ENCODE measurements at regions not wholly inside any gene's neighbourhood (a gene's known extent, or its start where the extent isn't known, plus 50 kb on each side); places are given as distances from the start of the nearest gene placed in this dataset.

DNA sequence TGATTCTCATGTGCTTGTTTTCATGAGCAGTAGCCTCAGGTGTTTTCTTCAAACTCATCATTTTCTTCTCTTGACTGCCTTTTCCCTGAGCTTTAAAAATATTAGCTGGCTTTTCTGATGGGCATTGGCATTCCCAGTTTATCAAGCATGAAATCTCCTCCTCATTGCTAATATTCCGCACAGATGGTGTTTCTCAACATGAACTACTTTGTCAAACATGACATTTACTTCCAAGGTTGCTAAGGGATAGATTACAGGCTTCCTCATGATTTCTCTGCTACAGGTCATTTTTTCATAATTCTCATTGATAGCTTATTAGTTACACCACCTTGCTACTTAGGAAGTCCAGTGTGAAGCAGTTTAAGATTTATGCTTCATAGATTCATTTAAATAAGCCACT, 1116.9 kb upstream of the CNTNAP5 start:
- TF ChIP-seq POLR2AphosphoS5 (IDR thresholded peaks at IDR 0.05; ENCODE audit: low read depth, low read length) = no peak
- no peak for TF ChIP-seq EP300 (IDR thresholded peaks at IDR 0.05; ENCODE audit: borderline replicate concordance in 1 of 2, low read depth in 2 of 2, low read length in 2 of 2)
- TF ChIP-seq TAF7 (optimal IDR thresholded peaks at IDR 0.05; ENCODE audit: borderline replicate concordance, low read depth, low read length) = no peak
- TF ChIP-seq, protein P1, sequence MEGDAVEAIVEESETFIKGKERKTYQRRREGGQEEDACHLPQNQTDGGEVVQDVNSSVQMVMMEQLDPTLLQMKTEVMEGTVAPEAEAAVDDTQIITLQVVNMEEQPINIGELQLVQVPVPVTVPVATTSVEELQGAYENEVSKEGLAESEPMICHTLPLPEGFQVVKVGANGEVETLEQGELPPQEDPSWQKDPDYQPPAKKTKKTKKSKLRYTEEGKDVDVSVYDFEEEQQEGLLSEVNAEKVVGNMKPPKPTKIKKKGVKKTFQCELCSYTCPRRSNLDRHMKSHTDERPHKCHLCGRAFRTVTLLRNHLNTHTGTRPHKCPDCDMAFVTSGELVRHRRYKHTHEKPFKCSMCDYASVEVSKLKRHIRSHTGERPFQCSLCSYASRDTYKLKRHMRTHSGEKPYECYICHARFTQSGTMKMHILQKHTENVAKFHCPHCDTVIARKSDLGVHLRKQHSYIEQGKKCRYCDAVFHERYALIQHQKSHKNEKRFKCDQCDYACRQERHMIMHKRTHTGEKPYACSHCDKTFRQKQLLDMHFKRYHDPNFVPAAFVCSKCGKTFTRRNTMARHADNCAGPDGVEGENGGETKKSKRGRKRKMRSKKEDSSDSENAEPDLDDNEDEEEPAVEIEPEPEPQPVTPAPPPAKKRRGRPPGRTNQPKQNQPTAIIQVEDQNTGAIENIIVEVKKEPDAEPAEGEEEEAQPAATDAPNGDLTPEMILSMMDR (IDR thresholded peaks at IDR 0.05; ENCODE audit: control extremely low read depth in 1 of 3, insufficient read depth in 1 of 3, low read depth in 1 of 3, low read length in 3 of 3) = no peak
- TF ChIP-seq RAD21 (IDR thresholded peaks at IDR 0.05 in 1 of 2, conservative IDR thresholded peaks at IDR 0.05 in 1 of 2; ENCODE audit: low read depth in 2 of 2, low read length in 2 of 2) = no peak
